Astrocyte (in vitro differentiated cells and primary cell): ENCODE measurements at regions not wholly inside any gene's neighbourhood (a gene's known extent, or its start where the extent isn't known, plus 50 kb on each side); places are given as distances from the start of the nearest gene placed in this dataset.
"Not testable (repeated sequence)": the region's sequence is repeated elsewhere in the genome, so short reads cannot be mapped to it uniquely, and the experiment has no call there.

ENCODE experiments used
- DNase-seq: peaks from one replicate; pipeline ENCODE4 v3.0.0-alpha.2; 2010; ENCODE audit warnings: low read depth
- FAIRE-seq: peaks from 2 replicates; lab custom pipeline; 2011; peaks lifted over from hg19 to GRCh38; lab: Jason Lieb, UNC
- H2AFZ ChIP-seq: 2 replicates; pipeline ENCODE4 v1.6.0; 2012; ENCODE audit warnings: low read depth, low read length, inconsistent platforms
- H3K27ac ChIP-seq: 2 replicates; pipeline ENCODE4 v1.5.1; 2011; ENCODE audit warnings: low read depth, low read length, inconsistent platforms
- H3K27me3 ChIP-seq: 2 replicates; pipeline ENCODE4 v1.6.0; 2011; ENCODE audit warnings: low read length, inconsistent platforms; ENCODE audit not compliant: insufficient read depth
- H3K36me3 ChIP-seq: 2 replicates; pipeline ENCODE4 v1.5.1; 2011; ENCODE audit warnings: low read length, inconsistent platforms; ENCODE audit not compliant: insufficient read depth
- H3K4me1 ChIP-seq: 2 replicates; pipeline ENCODE4 v1.5.1; 2011; ENCODE audit warnings: low read length, inconsistent platforms; ENCODE audit not compliant: insufficient read depth
- H3K4me2 ChIP-seq: 2 replicates; pipeline ENCODE4 v1.6.0; 2012; ENCODE audit warnings: low read length, inconsistent platforms
- H3K4me3 ChIP-seq: 2 replicates; pipeline ENCODE4 v1.5.1; 2011; ENCODE audit warnings: low read depth, mild to moderate bottlenecking, low read length, inconsistent platforms; ENCODE audit not compliant: insufficient read depth
- H3K79me2 ChIP-seq: 2 replicates; pipeline ENCODE4 v1.6.0; 2012; ENCODE audit warnings: mild to moderate bottlenecking, low read length, inconsistent platforms; ENCODE audit not compliant: insufficient read depth
- H3K9ac ChIP-seq: 2 replicates; pipeline ENCODE4 v1.6.0; 2012; ENCODE audit warnings: mild to moderate bottlenecking, low read length, inconsistent platforms
- H3K9me3 ChIP-seq: 2 replicates; pipeline ENCODE4 v1.5.1; 2012; ENCODE audit warnings: low read depth, mild to moderate bottlenecking, low read length, inconsistent platforms; ENCODE audit not compliant: insufficient read depth
- H4K20me1 ChIP-seq: 2 replicates; pipeline ENCODE4 v1.6.0; 2012; ENCODE audit warnings: low read length, inconsistent platforms; ENCODE audit not compliant: insufficient read depth
- H3K27ac Mint-ChIP-seq: one replicate; pipeline ENCODE4 v1.8.0; 2021; ENCODE audit warnings: mild to moderate bottlenecking, mixed read lengths; ENCODE audit not compliant: unreplicated experiment
- H3K27me3 Mint-ChIP-seq: one replicate; pipeline ENCODE4 v1.8.0; 2021; ENCODE audit warnings: low read depth, mixed read lengths; ENCODE audit not compliant: unreplicated experiment
- H3K36me3 Mint-ChIP-seq: one replicate; pipeline ENCODE4 v1.8.0; 2021; ENCODE audit warnings: low read depth, mixed read lengths; ENCODE audit not compliant: unreplicated experiment
- H3K4me1 Mint-ChIP-seq: one replicate; pipeline ENCODE4 v1.8.0; 2021; ENCODE audit warnings: low read depth, mixed read lengths; ENCODE audit not compliant: unreplicated experiment
- H3K4me3 Mint-ChIP-seq: one replicate; pipeline ENCODE4 v1.8.0; 2021; ENCODE audit warnings: mild to moderate bottlenecking, moderate library complexity, mixed read lengths; ENCODE audit not compliant: unreplicated experiment
- H3K9me3 Mint-ChIP-seq: one replicate; pipeline ENCODE4 v1.8.0; 2021; ENCODE audit warnings: mild to moderate bottlenecking, mixed read lengths; ENCODE audit not compliant: unreplicated experiment
- EZH2 ChIP-seq: IDR thresholded peaks from 2 replicates; pipeline ENCODE4 v1.6.1; 2012; ENCODE audit warnings: mild to moderate bottlenecking, low read length, inconsistent platforms; ENCODE audit not compliant: insufficient read depth
- TF ChIP-seq, protein P1 (sequence below): IDR thresholded peaks from 2 replicates; pipeline ENCODE4 v1.5.1; 2011; ENCODE audit warnings: low read depth, mild to moderate bottlenecking, inconsistent platforms, low read length, moderate library complexity; ENCODE audit not compliant: insufficient read depth

GRCh38 chr11:96878299-96879051, 488.7 kb downstream of the JRKL start:
- Mint-ChIP-seq H3K27me3 (no peaks in the 10 kb centered on the region), H3K4me1 (no peaks in the 10 kb centered on the region), H3K27ac (no peak overlapping the region), H3K9me3 (no peaks in the 10 kb centered on the region), H3K4me3 (no peak overlapping the region), H3K36me3 (peaks cover 1% of the 10 kb centered on the region)
- no peak overlapping the region for H2AFZ ChIP-seq
- H3K79me2 ChIP-seq, result no peaks in the 10 kb centered on the region
- DNase-seq (no peak), FAIRE-seq (no peak)
- H3K27me3 ChIP-seq, result no peaks in the 10 kb centered on the region
- no peaks in the 10 kb centered on the region for H3K36me3 ChIP-seq
- no peak overlapping the region for H3K27ac ChIP-seq
- no peak overlapping the region for H3K9ac ChIP-seq
- no peak overlapping the region for H3K4me2 ChIP-seq
- no peaks in the 10 kb centered on the region for H4K20me1 ChIP-seq
- no peaks in the 10 kb centered on the region for H3K4me1 ChIP-seq
- H3K9me3 ChIP-seq, result no peaks in the 10 kb centered on the region
- H3K4me3 ChIP-seq, result no peak overlapping the region
- TF ChIP-seq, protein P1, sequence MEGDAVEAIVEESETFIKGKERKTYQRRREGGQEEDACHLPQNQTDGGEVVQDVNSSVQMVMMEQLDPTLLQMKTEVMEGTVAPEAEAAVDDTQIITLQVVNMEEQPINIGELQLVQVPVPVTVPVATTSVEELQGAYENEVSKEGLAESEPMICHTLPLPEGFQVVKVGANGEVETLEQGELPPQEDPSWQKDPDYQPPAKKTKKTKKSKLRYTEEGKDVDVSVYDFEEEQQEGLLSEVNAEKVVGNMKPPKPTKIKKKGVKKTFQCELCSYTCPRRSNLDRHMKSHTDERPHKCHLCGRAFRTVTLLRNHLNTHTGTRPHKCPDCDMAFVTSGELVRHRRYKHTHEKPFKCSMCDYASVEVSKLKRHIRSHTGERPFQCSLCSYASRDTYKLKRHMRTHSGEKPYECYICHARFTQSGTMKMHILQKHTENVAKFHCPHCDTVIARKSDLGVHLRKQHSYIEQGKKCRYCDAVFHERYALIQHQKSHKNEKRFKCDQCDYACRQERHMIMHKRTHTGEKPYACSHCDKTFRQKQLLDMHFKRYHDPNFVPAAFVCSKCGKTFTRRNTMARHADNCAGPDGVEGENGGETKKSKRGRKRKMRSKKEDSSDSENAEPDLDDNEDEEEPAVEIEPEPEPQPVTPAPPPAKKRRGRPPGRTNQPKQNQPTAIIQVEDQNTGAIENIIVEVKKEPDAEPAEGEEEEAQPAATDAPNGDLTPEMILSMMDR, result no peak
- no peak for TF ChIP-seq EZH2

- H3K9me3 Mint-ChIP-seq, H3K27me3 Mint-ChIP-seq: not testable (repeated sequence)
Observed at GRCh38 chr11:96882622-96883021, 492.8 kb downstream of the JRKL start.

GRCh38 chr11:96885405-96885804, 495.6 kb downstream of the JRKL start:
- TF ChIP-seq, protein P1, result no peak
- no peak for TF ChIP-seq EZH2
- Histone ChIP-seq H2AFZ (no peak overlapping the region), H3K9me3 (no peaks in the 10 kb centered on the region), H3K4me3 (no peak overlapping the region), H3K27me3 (no peaks in the 10 kb centered on the region), H3K4me1 (no peaks in the 10 kb centered on the region), H3K27ac (no peak overlapping the region), H3K4me2 (no peak overlapping the region), H3K9ac (no peak overlapping the region), H3K79me2 (no peaks in the 10 kb centered on the region), H3K36me3 (no peaks in the 10 kb centered on the region), H4K20me1 (no peaks in the 10 kb centered on the region)
- DNase-seq, result no peak
- H3K36me3 Mint-ChIP-seq, result no peaks in the 10 kb centered on the region
- H3K4me3 Mint-ChIP-seq, result no peak overlapping the region
- H3K9me3 Mint-ChIP-seq, result no peaks in the 10 kb centered on the region
- FAIRE-seq, result no peak
- H3K4me1 Mint-ChIP-seq, result no peaks in the 10 kb centered on the region
- no peaks in the 10 kb centered on the region for H3K27me3 Mint-ChIP-seq
- H3K27ac Mint-ChIP-seq, result no peak overlapping the region

More at GRCh38 chr11:96882622-96883021, 492.8 kb downstream of the JRKL start:
- H3K4me2 ChIP-seq, H3K4me1 Mint-ChIP-seq, FAIRE-seq, H3K4me3 Mint-ChIP-seq, H2AFZ ChIP-seq, H3K9me3 ChIP-seq, H3K27ac ChIP-seq, H3K27me3 ChIP-seq, H3K4me3 ChIP-seq, H4K20me1 ChIP-seq, H3K36me3 Mint-ChIP-seq, H3K27ac Mint-ChIP-seq, H3K9ac ChIP-seq, H3K4me1 ChIP-seq, H3K36me3 ChIP-seq, DNase-seq, H3K79me2 ChIP-seq: not testable (repeated sequence)
